ENCODE measurements at regions not wholly inside any gene's neighbourhood (a gene's known extent, or its start where the extent isn't known, plus 50 kb on each side); places are given as distances from the start of the nearest gene placed in this dataset.

DNA sequence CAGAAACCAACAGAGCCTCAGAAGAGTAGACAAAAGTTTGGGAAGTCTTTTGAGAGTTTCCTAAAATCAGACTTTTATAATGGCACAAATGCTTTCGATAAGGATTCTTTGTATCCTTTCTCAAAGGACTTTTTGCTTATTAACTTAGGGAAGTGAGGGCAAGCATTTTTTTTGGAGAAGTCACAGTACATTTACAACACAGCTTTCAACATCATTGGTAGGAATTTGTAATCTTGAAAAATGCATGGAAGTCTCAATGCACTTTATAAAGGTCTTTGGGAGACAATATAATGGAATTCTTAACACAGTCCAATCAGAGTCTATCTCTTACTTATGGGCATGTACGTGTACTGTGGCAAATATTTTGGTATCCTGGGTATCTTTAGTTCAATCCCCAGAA is 325.8 kb upstream of the NR5A2 start:
- DNase-seq (ENCODE audit: low spot score) = no peak

DNA sequence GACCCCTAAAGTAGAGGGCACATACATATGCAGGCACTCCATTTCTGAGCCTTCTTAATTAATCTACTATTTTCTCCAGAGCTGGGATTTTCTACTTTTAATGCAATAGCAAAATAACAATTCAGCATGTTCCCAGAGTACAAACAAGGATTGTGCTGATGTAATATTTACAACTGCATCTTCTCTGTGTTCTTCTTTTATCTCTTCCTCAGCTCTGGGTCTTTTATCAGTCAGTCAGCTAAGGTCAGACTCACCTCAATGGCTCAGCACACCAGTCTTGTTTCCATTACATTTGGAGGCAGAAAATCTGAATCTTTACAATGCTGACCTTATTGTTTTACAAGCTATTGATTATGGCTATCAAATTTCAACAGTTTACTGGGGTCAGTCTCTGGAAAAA is 323.3 kb upstream of the NR5A2 start:
- no peak for DNase-seq (ENCODE audit: low spot score)

DNA sequence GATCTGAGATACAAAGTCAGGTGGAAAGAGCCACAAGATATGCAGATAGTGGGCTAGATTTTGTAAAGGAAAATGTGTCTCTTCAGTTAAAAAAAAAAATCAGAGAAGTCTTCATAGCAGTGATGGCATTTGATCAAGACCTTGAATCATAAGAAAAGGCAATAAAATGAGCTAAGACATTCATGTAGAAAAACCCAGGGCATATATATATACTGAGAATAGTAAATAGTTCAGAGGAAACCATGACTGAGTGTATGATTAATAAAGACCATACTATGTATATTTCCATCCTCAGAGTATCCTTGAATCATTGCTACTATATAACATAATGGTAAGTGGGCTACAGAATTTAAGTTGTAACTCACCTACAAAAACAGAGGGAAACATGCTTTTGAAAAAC is 321.7 kb upstream of the NR5A2 start:
- no peak for DNase-seq (ENCODE audit: low spot score)

DNA sequence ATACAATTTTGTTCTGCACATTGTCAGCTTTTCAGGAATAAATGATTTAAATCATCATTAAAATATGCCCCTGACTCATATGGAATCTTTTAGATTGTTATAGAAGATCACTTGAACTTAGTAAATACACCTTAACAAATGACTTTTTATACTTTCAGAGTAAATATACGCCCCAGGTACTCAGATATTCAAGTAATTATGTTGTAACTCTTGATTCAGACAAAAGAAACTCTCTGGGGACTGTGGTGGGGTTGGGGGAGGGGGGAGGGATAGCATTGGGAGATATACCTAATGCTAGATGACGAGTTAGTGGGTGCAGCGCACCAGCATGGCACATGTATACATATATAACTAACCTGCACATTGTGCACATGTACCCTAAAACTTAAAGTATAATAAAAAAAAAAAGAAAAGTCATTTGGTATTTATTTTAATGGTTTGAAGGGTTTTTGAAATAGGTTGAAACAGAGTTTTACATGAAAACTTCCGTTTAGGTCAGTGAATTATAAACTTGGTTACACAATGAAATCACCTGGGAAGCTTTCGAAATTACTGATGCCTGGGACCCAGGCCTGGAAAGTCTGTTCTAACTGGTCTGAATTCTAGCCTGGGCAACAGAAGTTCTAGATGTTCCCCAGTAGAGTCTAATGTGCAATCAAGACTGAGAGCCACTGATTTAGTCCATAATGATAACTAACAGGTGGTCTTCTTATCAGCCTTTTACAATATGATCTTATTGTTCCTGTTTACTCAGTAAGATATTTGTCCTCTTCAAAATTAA is 320.5 kb upstream of the NR5A2 start:
- no peak for DNase-seq (ENCODE audit: low spot score)

DNA sequence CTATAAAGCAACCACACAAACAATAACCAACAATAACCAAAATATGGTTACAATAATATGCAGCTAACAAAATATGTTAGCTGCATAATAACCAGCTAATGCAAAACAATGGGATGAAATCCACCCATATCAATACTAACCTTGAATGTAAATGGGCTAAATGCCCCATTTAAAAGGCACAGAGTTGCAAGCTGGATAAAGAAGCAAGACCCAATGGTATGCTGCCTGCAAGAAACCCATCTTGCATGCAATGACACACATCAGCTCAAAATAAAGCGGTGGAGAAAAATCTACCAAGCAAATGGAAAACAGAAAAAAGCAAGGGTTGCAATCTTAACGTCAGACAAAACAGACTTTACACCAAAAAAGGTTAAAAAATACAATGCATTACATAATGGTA is 316.5 kb upstream of the NR5A2 start:
- no peak for DNase-seq (ENCODE audit: low spot score)

DNA sequence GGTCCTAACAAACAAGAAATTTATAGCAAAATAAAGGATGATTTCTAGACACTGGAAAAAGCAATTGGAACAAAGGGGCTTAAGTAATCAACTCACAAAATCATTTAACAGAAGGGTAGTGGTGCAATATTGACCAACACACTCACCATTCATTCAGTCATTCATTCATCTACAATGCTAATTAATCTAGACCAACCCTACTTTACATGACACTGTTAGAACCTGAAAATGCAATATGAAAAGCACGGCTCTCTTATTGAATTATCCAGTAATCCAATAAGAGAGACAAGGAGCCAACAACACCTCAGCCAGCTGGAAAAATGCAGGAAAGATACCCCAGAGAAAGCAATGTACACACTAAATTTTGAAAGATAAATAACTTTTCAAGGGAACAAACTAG is 310.8 kb upstream of the NR5A2 start:
- no peak for DNase-seq (ENCODE audit: low spot score)

DNA sequence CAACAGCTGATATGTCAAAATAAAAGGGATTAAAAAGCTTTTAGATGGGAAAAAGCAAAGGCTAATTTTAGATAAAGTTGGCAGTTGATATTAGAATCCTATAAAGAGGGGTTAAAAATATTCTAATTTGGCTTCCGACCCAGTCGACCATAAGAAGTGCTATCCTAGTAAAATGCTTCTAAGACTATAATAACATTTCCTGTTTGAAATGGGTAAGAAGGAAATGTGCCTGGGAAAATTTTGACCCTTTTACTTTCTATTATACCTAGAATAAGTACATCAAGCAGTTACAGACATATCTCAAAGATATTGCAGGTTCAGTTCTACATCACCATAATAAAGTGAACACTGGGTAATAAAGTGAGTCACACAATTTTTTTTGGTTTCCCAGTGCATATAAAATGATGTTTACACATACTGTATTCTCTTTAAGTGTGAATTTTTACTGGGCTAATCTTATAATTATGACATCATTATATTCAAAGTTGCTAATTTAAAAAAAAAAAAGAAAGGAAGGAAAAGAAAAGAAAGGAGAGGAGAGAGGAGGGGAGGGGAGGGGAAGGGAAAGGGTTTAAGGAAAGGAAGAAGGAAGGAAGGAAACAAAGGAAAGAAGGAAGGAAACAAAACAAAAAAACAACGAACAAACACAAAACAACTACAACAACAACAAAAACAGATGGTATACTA is 308.2 kb upstream of the NR5A2 start:
- no peak for DNase-seq (ENCODE audit: low spot score)

DNA sequence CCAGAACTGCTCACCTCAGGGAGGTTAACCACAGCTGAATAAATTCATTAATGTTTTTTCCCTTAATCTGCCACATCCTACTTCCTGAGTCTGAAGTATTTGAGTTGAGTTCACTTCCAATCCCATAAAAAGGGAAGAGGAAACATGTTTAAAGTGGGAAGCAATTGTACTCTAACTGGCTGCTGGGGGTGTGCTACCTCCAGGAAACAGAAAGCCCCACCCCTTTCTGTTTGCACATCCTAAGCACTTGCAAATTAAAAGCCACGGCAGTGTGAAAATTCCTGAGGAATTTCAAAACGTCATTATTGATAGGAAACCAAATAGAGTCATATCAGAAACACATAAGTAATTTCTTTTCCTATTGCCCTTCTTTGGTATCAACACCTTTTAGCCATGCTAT is 307.0 kb upstream of the NR5A2 start:
- no peak for DNase-seq (ENCODE audit: low spot score)

DNA sequence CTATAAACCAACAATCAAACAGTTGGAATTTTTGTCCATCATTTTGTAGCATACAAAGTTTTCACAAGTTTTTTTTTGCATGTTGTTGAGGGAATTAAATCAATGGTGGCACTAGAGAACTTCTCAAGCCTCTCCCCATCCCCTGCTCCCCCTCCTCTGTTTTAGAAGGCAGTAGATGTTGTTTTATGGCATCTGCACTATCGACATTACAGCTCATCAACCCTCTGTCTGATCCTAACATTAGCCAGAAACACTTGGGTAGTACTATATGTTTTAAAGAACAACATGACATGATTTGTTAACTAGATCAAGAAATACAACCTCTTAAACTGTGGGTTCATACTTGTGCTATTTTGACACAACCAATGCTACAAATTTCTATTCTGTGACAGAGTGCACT is 306.5 kb upstream of the NR5A2 start:
- no peak for DNase-seq (ENCODE audit: low spot score)

DNA sequence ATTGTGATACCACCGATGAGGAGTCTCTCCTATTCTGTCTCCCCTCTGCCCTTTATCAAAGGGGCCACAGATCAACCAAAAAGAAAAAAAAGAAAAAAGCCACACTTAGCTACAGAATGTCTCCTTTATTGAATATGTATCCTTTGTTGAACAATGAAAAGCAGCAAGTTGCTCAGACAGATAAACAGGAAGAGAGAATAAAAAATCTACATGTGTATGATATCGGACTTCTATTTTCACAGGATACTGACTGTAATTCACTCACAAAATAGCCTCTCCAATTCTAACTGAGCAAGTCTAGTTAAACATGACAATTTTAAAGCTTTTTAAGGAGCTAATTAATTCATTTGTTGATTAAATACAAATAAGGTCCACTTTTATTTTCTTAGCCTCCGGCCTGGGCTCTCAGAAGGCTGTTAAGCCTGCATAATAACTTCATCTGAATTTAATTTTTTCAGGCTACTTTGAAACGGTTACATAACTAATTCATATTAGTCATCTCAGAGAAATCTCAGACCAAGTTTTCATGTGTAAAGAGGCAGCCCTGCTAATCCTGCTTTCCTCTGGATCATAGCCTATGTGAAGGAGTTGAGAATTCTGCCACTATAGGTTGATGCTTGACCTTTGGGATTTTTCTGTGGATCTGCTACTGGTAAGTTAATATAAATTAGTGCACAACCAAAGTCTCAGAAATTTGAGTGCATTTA is 304.1 kb upstream of the NR5A2 start:
- DNase-seq (ENCODE audit: low spot score) = no peak

DNA sequence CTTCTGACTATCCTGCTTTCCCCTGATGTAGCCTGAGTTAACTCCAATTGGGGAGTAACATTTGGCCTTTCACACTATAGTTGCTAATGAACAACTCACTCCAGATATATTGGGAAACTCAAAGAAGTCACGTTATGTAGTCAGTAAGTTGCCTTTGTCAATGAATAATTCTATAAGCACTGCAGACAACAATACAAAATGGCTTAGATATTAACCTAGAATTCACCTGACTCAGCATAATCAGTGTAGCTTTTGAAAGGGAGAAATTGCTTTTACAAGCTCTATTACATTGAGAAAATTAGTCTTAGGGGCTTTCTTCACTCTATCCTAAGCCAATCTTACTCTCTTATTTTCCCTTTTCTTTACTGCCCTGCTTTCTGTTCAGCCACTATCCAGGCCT is 303.5 kb upstream of the NR5A2 start:
- DNase-seq (ENCODE audit: low spot score) = no peak

DNA sequence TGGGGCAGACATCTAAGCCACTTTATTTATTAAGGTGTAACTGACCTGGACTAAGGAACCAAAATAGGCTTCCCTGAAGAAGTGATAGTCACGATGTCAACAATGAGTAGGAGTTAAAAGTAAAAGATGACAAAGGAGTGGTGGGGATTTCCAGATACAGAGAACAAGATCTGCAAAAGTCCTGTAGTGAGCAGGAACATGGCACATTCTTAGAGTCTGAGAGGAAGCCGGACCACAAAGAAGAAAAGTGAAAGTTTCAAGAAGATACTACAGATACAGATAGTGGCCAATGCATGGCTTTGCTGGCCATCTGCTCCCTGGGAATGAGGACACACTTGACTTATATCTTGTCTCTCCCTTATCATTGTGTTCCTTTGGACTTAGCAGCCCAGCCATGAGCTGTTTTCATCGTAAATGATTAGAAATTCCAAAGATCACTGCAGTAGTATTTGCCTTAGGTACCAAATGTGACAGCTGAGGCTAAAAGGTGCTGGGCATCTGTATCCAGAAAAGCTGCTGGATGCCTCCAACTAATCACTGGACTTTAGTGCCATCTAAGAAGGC is 302.4 kb upstream of the NR5A2 start:
- DNase-seq (ENCODE audit: low spot score) = no peak

DNA sequence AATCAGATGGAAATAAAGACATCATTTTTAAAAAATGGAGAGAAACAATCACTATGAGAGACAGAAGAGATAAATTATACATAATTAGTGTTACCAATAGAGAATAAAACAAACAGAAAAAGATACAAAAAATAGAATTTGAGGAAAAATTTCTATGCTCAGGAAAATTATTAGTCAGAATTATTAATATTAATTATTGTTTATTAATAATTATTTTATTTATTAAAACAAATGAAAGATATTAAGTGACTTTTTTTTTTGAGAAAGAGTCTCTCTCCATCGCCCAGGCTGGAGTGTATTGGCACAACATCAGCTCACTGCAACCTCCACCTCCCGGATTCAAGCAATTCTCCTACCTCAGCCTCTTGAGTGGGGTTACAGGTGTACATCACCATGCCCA is 299.8 kb upstream of the NR5A2 start:
- DNase-seq (ENCODE audit: low spot score) = no peak

DNA sequence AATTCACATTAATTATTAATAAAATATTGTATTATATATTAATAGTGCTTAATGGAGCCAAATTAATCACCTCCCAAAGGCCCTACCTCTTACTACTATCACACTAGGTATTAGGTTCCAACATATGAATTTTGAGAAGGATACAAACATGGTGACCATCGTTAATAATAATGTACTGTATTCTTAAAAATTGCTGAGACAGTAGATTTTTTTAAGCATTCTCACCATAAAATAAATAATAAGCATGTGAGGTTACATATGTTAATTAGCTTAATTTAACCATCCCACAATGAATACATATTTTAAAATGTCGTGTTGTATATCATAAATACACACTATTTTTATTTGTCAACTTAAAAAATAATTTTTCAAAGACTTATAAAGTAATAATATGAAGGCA is 299.2 kb upstream of the NR5A2 start:
- DNase-seq (ENCODE audit: low spot score) = no peak

DNA sequence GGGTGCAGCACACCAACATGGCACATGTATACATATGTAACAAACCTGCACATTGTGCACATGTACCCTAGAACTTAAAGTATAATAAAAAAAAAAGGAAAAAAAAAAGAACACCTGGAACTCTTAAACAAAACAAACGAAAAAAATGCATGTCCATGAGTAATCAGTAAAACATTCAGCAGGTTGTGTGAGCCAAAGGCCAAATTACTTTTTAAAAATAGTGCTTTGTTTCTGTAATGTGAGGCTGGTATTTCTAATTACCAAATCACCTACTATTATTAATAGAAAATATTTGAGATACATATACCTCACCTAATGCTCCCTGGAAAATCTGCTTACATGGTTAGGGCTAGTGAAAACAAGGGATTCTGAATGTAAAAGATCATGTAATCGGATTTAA is 294.4 kb upstream of the NR5A2 start:
- DNase-seq (ENCODE audit: low spot score) = no peak

DNA sequence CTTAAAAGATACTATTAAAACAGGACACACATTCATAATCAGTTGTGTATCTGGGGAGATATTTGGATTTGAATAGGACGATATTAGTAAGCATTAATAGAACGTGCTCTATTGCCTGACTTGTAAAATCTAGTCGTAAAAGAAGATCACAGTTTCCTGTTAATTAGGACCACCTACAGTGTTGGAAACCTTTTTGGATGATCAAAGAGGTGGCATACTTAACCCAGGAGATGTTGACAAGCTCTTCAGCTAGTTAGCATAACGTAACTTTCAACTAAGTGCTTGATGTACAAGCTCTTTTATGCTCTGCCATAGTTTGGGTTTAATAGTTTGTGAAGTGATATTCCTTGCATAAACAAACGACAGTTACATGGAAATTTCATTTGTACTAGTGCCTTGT is 293.3 kb upstream of the NR5A2 start:
- no peak for DNase-seq (ENCODE audit: low spot score)

DNA sequence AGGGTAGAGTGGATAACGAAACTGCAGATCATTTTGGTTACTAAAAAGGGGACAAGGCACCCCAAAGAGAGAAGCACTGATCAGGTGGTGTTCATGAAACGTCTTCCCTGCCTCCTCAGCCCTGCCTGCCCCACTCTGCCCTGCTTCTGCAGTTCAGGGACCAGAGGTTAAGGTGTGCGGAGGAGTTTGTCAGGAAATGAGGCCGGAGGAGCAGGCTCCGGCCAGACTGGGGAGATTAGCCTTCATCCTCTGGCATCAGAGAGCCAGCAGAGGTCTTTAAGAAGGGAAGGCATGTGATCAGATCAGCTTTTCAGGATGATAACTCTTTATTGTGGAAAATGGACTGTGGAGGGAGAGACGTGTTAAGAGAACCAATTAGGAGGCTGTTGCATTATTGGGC is 291.9 kb upstream of the NR5A2 start:
- DNase-seq (ENCODE audit: low spot score) = no peak

DNA sequence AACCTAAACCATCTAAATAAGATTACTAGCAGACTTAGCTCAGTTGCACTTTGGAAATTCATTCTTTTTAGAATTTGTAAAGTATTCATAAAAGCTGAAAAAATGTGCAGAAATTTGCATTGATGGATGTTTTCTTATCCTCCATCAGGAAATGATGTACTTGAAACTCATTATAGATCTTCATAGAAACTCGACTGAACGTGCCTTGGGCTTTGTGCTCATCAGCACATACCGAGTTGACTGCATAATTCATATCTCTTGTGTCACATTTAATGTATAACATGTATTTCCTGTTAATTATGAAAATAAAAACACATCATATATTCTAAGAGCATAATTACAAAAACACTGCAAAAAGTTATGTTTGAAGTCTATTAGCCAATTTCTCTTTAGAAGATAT is 290.9 kb upstream of the NR5A2 start:
- DNase-seq (ENCODE audit: low spot score) = no peak

DNA sequence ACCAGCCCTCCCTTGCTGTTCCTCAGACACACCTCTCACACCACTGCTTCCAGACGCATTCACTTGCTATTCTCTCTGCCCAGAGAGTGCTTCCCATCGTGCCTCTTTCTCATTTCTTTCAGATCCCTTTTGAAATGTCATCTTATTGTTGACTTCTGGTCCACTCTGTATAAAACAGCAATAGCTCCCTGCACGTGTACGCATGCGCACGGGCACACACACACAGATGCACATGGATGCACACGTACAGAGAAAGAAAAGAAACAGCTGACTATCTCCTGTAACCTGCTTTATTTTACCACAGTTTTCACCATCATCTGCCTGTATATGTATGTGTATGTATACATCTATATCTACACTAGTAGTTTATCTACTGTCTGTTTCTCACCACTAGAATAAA is 285.9 kb upstream of the NR5A2 start:
- DNase-seq (ENCODE audit: low spot score) = no peak

DNA sequence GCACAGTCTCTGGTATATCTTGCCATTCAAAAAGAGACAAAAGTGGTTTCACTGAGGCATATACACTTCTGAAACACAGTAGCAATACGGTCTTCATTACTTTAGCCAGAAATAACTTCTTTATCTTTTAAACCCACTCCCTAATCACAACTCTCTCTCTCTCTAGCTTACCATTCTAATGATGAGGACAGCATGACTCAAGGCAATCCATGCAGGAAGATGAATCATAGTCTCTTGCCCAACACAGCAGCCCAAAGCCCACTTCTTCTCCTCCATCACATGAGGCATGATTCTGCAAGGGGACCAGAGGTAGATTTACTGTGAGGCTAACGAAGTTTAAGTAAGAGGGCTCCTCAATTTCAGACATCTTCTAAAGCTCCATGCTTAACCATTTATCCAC is 285.0 kb upstream of the NR5A2 start:
- DNase-seq (ENCODE audit: low spot score) = peak; percentile 51

DNA sequence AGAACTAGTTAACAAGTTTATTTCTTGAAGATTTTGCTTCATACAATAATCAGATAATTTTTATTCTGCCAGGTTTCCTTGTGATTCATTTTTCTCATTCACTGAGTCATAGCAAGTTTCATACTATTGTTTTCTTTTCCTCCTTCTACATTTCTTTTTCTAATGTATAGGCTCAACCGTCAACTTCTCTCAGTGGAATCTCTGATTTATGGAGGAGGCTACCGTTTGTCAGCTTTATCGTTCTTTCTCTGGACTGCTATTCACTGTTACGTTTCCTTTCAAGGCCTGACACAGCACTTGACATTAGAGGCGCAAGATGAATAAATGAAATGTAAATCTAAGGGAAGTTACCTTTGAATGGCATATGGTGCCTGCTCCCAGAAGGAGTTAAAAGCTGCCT is 284.3 kb upstream of the NR5A2 start:
- DNase-seq (ENCODE audit: low spot score) = no peak

DNA sequence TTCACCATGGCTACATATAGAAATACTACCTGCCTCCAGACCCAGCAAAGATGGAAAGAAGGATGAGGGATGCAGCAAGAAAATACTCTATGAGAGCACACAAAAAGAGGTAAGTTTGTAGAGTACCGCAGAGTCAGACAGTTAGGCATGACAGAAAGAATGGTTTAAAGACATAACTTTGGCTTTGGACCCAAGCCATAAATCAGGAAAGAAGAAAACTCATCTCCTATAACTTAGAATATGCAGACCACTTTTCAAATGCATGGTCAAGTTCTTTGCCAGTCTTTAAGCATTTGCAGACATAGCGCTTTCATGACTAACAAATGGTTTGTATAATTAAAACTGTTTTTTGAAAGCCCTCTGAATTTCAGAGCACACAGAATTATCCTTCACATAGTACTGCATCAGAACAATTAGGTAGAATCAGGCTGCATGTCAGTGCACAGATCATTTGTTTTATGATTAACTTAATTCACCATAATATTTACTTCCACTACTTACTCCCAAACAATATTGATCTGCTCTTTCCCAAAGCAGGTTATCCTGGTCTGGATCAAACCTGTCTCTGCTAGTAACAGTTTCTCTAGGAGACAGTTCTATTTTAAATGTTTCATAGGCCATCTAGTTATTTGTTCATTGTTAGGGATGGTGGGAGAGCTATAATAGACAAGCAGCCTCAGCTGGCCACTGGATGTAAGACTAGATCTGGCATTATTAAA is 280.7 kb upstream of the NR5A2 start:
- DNase-seq (ENCODE audit: low spot score) = no peak
